ENCODE measurements at regions not wholly inside any gene's neighbourhood (a gene's known extent, or its start where the extent isn't known, plus 50 kb on each side); places are given as distances from the start of the nearest gene placed in this dataset.

DNA sequence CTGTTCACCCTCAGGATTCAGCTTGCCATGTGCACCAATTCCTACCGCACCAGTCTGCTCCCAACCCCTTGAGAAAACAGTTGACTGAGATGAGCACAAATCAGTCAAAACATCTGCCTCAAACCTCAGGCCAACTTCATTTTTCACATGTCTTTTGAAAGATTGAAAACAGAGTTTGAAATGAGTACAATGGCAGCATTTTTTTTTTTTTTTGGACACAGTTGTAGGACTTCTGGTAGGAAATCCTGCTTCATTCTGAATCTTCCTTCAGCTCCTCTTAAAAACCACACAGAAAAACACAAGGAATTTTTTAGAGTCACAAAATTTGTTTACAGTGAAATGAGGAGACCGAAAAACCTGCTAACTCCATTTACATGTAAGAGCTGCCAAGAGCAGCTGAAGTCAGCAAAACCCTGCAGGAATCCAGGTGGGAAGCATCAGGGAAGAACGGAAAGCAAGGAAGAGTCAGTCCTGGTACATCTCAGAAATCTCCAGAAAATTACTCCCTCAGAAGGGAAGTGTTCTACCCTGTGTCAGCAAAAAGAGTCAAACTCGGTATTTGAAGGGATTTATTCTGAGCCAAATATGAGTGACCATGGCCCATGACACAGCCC is 100.3 kb upstream of the TMTC1 start:
- no peak for DNase-seq (ENCODE audit: low read depth in 2 of 2)

- DNase-seq (ENCODE audit: low read depth in 2 of 2) = no peak
These were observed 99.8 kb upstream of the TMTC1 start for GRCh38 chr12:29883525-29883924.

DNA sequence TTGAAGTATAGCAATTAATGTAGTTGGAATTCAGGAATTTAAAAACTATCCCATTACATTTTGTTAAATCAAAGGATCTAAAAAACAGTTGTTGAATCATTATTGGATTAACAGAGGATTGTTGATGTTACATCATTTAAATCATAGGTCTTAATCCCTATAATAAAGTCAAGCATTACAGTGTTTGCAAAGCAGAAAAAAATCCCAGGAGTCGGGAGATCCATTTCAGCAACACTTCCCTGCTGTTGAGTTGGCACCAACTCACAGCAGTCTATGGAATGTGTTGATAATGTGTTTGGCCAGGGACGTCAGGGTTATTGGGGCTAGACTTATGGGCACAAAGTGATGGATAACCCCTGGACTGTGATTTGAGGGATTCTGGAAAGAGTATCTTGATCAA is 99.1 kb upstream of the TMTC1 start:
- DNase-seq (ENCODE audit: low read depth in 2 of 2) = no peak

- no peak for DNase-seq (ENCODE audit: low read depth in 2 of 2)
These were observed 97.2 kb upstream of the TMTC1 start for GRCh38 chr12:29880987-29881386.

DNA sequence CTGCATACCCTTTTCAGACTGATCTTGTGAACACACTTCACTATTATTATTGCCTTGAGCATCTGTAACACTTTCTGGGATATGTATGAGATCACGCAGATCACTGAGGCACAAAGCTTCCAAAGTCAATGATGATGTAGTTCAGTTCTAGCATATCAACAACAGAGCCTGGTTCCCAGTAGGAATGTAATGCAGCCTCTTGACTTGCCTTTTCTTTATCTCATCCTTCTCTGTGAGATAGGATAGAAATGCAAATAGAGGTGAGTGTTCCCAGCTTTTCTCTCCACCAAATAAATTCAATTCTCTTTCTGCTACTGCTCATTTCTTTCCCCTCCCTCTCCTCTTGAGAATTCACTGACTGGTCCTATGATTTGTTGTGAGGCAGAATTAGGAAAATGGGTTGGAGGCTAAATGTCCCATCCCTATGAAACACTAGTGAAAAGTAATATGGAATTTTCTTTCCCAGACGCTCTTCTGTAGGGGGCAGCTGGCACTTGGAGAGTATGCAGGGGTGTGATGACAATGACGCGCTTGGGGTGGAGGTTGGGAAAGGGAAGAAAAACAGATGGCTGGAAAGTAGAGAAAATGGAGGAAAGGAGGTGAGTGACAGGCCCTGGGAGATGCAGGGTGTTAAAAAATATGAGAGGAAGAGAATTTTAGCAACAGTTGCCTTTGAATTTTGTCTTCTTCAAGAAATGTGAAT is 96.0 kb upstream of the TMTC1 start:
- DNase-seq (ENCODE audit: low read depth in 2 of 2) = no peak

DNA sequence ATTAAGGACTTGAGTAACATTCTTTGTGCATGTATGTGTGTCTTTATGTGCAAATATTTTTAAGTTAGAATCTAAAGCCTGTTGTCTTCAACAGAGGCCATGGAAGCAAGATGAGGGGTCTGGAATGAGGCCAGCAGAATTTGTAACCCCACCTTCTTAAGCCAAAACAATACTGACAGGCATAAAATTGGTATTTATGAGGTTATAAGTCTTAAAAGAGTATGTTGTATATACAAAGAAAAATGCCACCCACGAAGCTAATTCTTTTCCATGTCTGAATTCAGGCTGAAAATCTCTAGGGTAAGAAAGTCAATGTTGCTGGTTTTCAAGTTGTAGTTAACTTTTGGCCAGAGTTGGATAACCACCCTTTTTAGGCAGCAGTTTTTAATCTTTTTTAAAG is 86.2 kb upstream of the TMTC1 start:
- DNase-seq (ENCODE audit: low read depth in 2 of 2) = no peak

GRCh38 chr12:29867823-29868222 is 84.1 kb upstream of the TMTC1 start:
- DNase-seq (ENCODE audit: low read depth in 2 of 2) = no peak

- no peak for DNase-seq (ENCODE audit: low read depth in 2 of 2)
These were observed 79.9 kb upstream of the TMTC1 start for GRCh38 chr12:29863665-29864064.

DNA sequence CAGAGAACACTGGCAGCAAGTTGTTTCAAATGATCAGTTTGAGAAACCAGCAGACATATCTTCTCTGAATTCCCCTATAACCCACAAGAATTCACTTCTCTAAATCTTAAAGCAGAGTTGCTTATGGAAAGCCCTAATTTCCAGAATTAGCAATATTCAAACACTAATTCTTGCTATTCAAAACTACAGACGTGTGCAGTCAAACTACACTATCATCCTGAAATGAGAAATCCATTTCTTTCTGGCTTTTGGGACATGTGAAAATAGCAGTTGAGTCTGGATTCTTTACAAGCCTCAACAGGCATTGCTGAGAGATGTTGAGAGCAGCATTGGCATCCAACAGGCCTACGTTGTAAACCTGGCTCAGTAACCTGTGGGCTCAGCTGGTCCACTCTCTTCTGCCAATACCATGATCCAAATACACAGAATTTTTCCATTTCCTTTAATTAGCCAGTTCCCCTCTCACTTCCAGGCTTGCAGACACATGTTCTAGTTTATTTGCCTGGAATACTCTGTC is 74.6 kb upstream of the TMTC1 start:
- DNase-seq (ENCODE audit: low read depth in 2 of 2) = no peak

DNA sequence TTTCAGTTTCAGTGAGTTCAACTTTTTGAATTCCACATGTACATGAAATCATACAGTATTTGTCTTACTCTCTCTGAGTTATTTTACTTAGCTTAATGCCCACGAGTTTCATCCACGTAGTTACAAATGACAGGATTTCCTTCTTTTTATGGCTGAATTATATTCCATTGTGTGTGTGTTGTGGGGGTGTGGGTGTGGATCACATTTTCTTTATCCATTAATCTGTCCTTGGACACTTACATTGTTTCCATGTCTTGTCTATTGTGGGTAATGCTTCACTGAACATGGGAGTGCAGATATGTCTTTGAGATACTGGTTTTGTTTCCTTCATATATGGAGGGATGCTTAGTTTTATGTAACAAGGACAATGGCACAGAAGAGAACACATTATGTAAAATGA is 63.5 kb upstream of the TMTC1 start:
- DNase-seq (ENCODE audit: low read depth in 2 of 2) = no peak

DNA sequence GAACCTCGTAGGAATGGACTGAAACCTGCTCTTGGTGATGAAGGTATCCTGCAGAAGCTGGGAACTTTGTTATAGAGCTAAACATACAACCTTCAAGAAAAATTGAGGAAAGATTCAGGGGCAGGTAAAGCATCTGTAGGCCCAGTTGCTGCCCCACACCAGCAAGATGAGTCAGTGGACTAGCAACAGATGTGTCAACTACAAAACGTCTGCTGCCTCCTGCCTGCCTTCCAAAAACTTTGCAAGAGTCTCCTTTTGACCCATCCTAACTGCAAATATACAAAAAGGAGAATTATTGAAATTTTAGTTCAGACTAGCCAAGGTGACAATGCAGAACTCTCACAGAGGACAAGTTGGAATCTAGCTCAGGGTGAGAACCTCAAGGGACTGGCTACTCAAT is 60.9 kb upstream of the TMTC1 start:
- DNase-seq (ENCODE audit: low read depth in 2 of 2) = no peak

DNA sequence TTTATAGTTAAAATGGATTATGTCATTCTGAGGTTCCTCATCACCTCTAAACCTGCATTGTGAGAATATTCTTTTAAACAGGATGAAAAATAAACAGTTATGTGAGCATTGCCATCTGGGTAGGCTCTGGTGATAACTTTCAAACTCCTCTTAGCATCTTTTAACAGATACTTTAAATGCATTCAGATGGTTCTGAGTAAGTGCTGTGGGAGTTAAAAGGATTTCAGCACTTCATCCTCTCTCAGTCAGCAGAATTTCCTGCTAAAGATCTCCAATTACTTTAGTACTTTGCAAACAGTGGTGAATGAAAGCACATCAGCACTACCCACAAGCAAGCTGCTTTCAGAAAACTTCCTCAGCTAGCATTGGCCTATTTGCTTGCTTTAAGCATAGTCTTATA is 59.3 kb upstream of the TMTC1 start:
- DNase-seq (ENCODE audit: low read depth in 2 of 2) = no peak

DNA sequence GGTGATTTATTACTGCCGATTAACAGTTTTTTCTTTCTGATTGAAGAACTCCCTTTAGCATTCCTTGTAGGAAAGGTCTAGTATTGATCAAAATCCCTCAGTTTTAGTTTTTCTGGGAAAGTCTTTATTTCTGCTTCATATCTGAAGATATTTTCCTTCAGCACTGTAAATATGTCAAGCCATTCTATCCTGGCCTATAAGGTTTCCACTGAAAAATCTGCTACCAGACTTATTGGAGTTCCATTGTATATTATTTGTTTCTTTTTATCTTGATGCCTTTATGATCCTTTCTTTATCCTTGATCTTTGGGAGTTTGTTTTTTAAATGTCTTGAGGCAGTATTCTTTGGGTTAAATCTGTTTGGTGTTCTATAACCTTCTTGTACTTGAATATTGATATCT is 55.0 kb upstream of the TMTC1 start:
- no peak for DNase-seq (ENCODE audit: low read depth in 2 of 2)

Data from dermis microvascular lymphatic vessel endothelial cell (primary cell).